ENCODE measurements at regions not wholly inside any gene's neighbourhood (a gene's known extent, or its start where the extent isn't known, plus 50 kb on each side); places are given as distances from the start of the nearest gene placed in this dataset.

- TF ChIP-seq ZNF274 (IDR thresholded peaks at IDR 0.05; ENCODE audit: low read depth, low read length) (no peak), SUZ12 (IDR thresholded peaks at IDR 0.05; ENCODE audit: extremely low read depth, insufficient read depth, insufficient read length) (no peak)
Measured at GRCh38 chrX:39734174-39734776, 363.5 kb downstream of the BCOR start.

Measured in NT2/D1 (cell line).